Left lung (tissue), 4 donors: ENCODE measurements at regions not wholly inside any gene's neighbourhood (a gene's known extent, or its start where the extent isn't known, plus 50 kb on each side); places are given as distances from the start of the nearest gene placed in this dataset.

Experiments used
- ATAC-seq: fragments of 200-7000 bp; cut with Tn5 transposase; one replicate; pipeline ENCODE4 v1.9.1; 2020; ENCODE audit warnings: moderate library complexity
- DNase-seq, 4 donors: peaks; one replicate each; pipeline ENCODE4 v3.0.0-alpha.2; 2013 to 2020
- H3K27ac ChIP-seq, 2 donors: fragments of 200-600 bp; sonication (generic) in 1 of 2; one replicate each; pipeline versions ENCODE4 v1.5.0 to v1.8.0; 2020 to 2021
- H3K27me3 ChIP-seq, 2 donors: fragments of 200-600 bp; sonication (generic) in 1 of 2; one replicate each; pipeline versions ENCODE4 v1.5.0 to v1.8.0; 2020 to 2021
- H3K36me3 ChIP-seq, 2 donors: fragments of 200-600 bp; sonication (generic) in 1 of 2; one replicate each; pipeline versions ENCODE4 v1.5.0 to v1.8.0; 2020 to 2021
- H3K4me1 ChIP-seq, 2 donors: fragments of 200-600 bp; one replicate each; pipeline ENCODE4 v1.8.0; 2021
- H3K4me3 ChIP-seq, 2 donors: fragments of 200-600 bp; sonication (generic) in 1 of 2; one replicate each; pipeline versions ENCODE4 v1.5.0 to v1.8.0; 2020 to 2021; ENCODE audit warnings: mild to moderate bottlenecking in 1 of 2
- H3K9me3 ChIP-seq, 2 donors: fragments of 200-600 bp; sonication (generic) in 1 of 2; one replicate each; pipeline versions ENCODE4 v1.5.0 to v1.8.0; 2020 to 2021
- CTCF ChIP-seq, 2 donors: fragments of 200-600 bp; sonication (generic) in 1 of 2; IDR thresholded peaks; one replicate each; pipeline versions ENCODE4 v1.5.0 to v1.8.0; 2021; ENCODE audit warnings: antibody characterized with exemption in 2 of 2
- intact Hi-C, 2 donors: fragments of 100-400 bp; cut with DNase I; formaldehyde crosslinking; loops; one replicate each; pipeline versions ENCODE4 v1.11.2 to v1.14.2; 2022
- donor health status: DM: no; HTN: yes; CAD: no.
- donor health status: DM: no; HTN: no; CAD: no.

GRCh38 chr5:4646715-4647375 lies 493.3 kb upstream of the ADAMTS16 start:
- intact Hi-C loops, result no loop called here
- Histone ChIP-seq H3K4me3 (no peak overlapping the region), H3K4me1 (no peaks in the 10 kb centered on the region), H3K27me3 (no peaks in the 10 kb centered on the region), H3K36me3 (no peaks in the 10 kb centered on the region), H3K9me3 (peaks cover 0 to 7% of the 10 kb centered on the region in 2 donors), H3K27ac (no peak overlapping the region)
- ATAC-seq (peak; percentile 38), DNase-seq (peak in 1 of 4 donors; percentile 3)
- no peak for TF ChIP-seq CTCF (IDR thresholded peaks at IDR 0.05)

GRCh38 chr5:4647955-4648354 lies 492.2 kb upstream of the ADAMTS16 start:
- H3K36me3 ChIP-seq, result no peaks in the 10 kb centered on the region
- no peak for TF ChIP-seq CTCF (IDR thresholded peaks at IDR 0.05)
- ATAC-seq, result no peak

DNA sequence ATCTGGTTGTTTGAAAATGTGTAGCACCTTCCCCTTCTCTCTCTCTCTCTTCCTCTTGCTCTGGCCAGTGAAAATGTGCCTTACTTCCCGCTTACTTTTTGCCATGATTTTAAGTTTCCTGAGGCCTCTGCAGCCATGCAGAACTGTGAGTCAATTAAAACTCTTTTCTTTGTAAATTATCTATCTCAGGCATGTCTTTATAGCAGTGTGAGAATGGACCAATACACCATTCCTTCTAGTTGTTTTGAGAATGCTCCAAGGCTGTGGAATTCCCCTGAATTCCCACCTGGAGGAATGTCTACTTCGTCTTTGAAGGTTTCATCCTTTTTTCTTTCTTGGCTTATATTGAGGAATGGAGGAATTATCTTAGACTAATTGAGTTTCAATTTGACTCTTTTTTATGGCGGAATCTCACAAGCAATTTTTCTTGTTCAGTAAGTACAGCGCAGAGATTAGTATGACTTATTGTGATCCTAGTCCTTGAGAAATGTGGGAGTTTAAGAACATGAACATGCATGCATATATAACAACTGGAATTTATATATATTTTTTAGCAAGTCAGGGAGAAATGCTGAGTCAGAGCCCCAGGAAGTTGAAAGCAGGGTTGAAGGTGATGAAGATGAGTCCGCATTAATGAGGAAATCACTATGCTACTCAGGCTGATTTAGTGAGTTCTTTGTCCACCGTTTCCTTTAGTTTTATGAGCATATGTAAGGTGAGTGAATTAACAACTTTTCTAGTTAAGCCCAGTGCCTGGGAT lies 488.1 kb upstream of the ADAMTS16 start:
- H3K27me3 ChIP-seq, result no peaks in the 10 kb centered on the region
- H3K9me3 ChIP-seq, result no peaks in the 10 kb centered on the region
- ATAC-seq, result no peak
- no peaks in the 10 kb centered on the region for H3K4me1 ChIP-seq
- TF ChIP-seq CTCF (IDR thresholded peaks at IDR 0.05), result no peak
- H3K36me3 ChIP-seq, result no peaks in the 10 kb centered on the region
- DNase-seq, result no peak
- intact Hi-C loops, result no loop called here
- no peak overlapping the region for H3K4me3 ChIP-seq
- H3K27ac ChIP-seq, result no peak overlapping the region

More at GRCh38 chr5:4647955-4648354, 492.2 kb upstream of the ADAMTS16 start:
- intact Hi-C loops, result no loop called here
- Histone ChIP-seq H3K27me3 (no peaks in the 10 kb centered on the region), H3K4me3 (no peak overlapping the region), H3K9me3 (peaks cover 0 to 1% of the 10 kb centered on the region in 2 donors), H3K4me1 (no peaks in the 10 kb centered on the region), H3K27ac (no peak overlapping the region)
- no peak for DNase-seq

DNA sequence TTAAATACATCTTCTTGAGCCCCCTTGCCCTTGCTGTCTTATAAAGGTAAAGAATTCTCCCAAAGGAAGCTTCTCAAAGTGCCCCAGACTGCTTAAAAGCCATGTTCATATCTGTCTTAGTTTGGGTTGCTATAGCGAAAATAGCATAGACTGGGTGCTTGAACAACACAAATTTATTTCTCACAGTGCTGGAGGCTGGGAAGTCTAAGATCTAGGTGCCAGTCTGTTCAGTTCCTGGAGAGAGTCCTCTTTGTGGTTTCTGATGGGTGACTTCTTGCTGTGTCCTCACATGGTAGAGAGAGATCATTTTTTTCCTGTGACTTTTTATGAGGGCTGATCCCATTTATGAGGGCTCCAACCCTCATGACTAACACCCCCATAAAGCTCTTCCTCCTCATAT lies 486.7 kb upstream of the ADAMTS16 start:
- Histone ChIP-seq H3K27ac (no peak overlapping the region), H3K9me3 (no peaks in the 10 kb centered on the region), H3K4me3 (no peak overlapping the region), H3K27me3 (no peaks in the 10 kb centered on the region), H3K36me3 (no peaks in the 10 kb centered on the region), H3K4me1 (no peaks in the 10 kb centered on the region)
- intact Hi-C loops, result no loop called here
- no peak for DNase-seq
- ATAC-seq, result no peak
- no peak for TF ChIP-seq CTCF (IDR thresholded peaks at IDR 0.05)

- Histone ChIP-seq H3K27me3 (no peaks in the 10 kb centered on the region), H3K36me3 (no peaks in the 10 kb centered on the region), H3K27ac (no peak overlapping the region), H3K4me1 (no peaks in the 10 kb centered on the region), H3K4me3 (no peak overlapping the region), H3K9me3 (no peaks in the 10 kb centered on the region)
- no peak for TF ChIP-seq CTCF (IDR thresholded peaks at IDR 0.05)
- ATAC-seq (no peak), DNase-seq (no peak)
- intact Hi-C loops, result no loop called here
Measured at GRCh38 chr5:4659851-4660250, 480.3 kb upstream of the ADAMTS16 start.
